ENCODE measurements at regions not wholly inside any gene's neighbourhood (a gene's known extent, or its start where the extent isn't known, plus 50 kb on each side); places are given as distances from the start of the nearest gene placed in this dataset.

DNA sequence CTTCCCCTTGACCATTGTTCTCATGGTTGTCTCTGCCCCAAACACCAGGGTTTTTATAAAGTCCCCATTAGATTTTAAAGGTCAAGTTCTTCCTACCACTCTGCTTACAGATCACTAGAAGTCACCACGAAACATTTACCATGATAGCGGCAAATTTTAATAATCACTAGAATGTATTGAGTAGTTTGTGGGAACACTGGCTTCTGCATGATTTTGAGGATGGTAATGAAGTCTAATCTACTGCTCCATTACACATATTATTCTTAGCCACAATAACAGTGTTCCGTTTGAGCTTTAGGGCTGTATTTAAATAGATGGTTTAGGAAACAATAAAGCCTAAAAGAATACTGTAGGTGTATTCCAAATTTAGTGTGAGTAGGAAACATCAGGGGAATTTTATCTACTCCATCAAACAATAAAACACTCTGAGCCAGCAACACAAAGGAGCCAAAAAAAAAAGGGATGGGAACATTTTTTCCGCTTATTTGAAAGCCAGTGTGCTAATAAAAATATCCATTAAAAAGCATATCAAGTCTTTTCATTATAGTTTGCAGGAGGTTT lies 49.7 kb downstream of the KLF12 start:
- no peak for DNase-seq

DNA sequence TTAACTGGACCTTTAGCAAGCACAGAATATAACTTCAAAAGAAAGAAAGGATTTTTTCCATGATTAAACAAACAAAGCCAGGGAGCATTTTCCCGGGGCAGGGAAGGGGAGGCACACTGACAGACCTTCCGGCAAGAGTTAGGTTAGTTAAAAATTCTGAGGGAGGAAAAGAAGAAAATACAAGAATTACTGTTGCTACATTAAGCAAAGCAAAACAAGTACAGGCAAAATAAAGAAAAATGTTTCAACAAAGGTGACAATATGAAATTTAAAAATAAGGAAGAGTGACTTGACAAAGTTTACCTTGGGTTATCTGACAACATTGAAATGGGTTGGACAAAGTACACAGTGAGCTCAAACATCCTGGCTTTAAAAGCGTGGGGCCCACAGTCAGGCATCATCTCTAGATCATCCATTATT lies 51.5 kb downstream of the KLF12 start:
- DNase-seq: no peak

DNA sequence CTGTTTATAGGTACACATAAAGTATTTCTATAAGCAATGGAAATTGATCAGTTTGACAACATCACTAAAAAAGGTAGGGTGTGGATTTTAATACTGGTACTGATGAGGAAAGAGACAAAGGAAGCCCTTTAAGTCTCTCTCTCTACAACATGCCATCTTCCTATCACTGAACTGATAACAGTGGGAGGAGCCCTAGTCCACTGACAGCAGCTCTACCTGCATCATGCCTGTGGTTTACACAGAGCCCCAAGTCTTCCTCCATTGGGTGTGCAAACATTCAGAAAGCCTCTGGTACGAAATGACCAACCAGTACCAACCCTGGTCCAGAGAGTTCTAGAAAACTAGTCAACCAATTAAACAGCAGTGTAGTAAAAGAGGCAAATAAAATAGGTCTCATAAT lies 53.4 kb downstream of the KLF12 start:
- no peak for DNase-seq

DNA sequence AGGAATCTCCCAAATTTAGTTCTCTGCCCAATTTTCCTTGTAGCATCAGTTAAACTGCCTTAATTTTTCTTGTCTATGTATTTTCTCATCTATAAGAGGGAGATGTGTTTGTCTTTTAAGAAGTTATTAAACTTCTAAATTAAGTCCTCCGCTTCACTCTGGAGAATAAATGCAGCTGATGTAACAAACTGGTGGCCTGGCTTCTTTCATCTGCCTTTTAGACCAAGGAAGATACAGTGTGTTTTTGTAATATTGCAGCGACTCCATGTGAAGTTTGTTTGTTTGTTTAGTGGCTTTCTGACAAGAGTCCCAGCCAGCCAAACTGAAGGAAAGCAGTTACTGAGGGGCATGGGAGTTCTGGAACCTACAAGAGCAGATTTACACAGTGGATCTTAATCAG lies 56.4 kb downstream of the KLF12 start:
- DNase-seq: no peak

DNA sequence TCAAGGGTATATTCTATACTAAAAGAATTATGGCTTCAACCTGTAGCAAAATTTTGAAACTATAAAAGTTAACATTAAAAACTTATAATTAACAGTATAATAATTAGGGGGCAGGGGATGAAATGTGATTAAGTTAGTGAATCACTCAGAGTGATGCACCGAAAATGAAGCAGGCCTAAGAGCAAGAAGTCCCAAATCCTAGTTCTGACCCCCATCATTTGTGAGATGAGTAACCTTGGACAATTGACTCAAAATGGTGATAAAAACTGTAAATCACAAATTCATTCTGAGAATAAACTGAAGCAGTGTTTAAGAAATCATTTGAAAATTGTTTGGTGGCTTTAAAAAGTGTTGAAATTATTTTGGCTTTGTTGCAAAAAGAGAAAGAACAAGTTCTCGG lies 56.8 kb downstream of the KLF12 start:
- DNase-seq: no peak

DNA sequence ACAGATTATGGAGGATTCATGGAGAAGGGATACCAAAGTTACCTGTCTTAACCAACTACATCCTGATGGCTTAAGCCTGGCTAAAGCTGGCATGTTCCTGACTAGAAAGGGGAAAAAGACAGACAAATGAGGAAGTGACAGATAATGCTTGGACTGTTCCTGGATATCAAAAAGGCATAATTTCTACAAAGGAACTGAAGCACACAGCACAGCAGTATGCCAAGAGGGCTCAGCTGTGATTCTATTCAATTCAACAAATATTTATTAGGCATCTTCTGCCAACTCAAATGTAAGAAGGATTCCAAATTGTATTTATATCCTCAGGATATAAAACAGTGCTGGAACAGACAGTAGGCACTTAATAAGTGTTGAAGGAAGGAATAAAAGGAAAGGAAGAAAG lies 59.5 kb downstream of the KLF12 start:
- no peak for DNase-seq

DNA sequence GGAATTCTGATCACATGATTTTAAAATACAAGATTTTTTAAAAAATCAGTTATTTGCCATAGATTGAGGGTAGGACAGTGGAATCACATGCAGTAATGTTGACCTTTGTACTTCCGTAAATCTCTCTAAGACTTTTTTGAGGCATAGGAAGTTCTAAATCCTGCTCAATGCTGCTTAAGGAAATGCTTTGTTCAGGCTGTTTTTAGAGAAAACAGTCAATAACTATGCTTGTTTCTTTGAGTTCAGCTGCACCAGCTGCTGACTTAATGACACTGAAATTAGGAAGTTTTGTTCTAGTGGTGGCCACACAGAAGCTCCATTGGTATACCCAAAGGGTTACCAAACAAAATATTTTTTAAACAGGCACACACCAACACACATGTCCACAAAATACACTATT lies 60.9 kb downstream of the KLF12 start:
- no peak for DNase-seq

DNA sequence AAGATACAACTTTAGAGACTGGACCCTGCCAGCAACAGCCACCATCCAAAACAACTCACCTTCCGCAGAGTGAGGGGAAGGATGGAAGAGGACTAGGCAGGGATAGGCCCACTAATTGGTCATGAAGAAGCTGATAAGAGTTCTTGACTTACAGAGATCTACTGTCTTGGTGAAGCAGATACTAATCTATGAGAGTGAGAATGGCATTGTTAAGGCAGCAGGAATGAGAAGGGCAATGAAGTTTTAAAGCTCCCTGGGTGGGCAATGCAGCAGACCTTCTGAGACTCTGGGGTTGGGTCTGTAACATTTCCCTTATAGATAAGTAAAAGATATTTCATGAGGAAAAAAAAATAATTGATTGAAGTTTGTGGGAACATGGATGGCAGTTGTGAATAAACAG lies 63.7 kb downstream of the KLF12 start:
- DNase-seq: no peak

DNA sequence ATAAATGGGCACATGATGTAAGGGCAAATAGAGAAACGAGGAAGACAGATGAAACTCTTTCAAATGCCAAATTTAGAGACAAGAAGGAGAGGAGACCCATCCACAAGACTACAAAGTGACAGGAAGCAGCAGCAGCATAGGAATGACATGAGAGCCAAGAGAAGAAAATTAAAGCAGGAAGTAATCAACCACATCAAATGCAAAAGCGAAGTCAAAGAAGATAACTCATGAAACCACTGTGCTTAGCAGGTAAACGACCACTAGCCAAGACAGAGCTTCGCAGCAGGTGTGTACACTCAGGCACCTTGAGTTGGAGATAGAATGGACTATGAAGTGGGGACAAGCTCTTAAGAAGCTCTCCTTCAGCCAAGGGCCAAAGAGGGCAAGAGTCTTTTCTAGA lies 64.1 kb downstream of the KLF12 start:
- peak; percentile 20 for DNase-seq

DNA sequence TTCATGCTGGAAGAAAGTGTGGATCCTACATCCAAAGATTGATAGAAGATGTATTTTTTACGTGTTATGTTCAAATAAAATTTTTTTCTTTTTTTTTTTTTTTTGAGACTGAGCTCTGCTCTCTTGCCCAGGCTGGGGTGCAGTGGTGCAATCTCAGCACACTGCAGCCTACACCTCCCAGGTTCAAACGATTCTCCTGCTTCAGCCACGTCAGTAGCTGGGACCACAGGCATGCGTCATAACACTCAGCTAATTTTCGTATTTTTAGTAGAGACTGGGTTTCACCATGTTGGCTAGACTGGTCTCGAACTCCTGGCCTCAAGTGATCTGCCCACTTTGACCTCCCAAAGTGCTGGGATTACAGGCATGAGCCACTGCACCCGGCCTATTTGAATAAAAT lies 65.7 kb downstream of the KLF12 start:
- DNase-seq: no peak

DNA sequence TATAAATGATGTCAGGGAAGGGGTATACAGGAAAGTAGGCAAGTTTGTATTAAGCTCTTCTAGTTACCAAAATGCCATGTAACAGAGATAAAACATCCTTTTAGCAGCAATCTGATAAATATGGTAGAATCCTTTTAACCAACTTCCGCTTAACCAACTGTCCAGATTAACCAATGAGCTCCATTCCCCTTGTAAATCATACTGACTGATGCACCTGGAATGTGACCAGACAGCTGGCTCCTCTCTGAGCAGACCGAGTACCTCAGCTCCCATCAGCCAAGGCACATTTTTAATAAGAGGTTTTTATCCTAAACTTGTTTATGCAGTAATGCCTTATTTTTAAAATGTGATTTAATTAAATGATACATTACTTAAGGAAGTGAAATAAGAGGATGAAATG lies 66.4 kb downstream of the KLF12 start:
- DNase-seq: no peak

DNA sequence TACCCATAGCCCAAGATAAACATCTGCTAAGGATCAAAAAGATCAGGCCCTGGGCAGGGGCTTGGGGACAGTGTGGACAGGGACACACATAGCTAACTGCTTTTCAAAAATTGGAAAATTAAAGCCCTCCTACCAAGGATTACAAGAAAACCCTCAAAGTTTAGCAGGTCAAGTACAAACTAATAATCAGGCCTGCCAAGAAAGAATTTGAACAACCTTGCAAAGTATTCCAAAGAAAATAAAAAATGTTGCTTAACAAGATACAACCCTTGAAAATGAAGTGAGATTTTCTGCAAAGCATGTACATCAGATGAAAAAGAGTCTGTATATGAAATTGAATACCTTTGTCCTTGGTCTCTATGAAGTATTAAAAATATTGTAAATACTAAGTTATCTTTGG lies 67.3 kb downstream of the KLF12 start:
- DNase-seq: no peak

DNA sequence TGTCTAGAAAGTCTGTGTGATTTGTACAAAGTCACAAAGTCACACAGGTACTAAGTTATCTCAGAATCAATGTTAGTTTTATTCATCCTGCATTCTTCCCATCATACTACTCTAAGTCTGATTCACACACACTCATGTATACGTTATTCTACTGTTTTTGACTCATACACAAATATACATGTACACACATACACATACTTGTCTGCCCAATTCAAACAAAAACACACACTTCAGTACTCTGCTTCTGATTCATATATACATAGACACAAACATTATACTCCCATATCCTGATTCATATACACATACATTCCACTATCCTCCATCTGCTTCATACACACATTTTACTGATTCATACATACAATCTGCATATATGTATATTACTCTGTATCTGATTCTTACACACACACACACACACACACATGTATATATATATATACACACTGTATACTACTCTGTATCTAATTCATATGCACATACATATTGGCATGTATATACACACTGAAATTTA lies 69.3 kb downstream of the KLF12 start:
- DNase-seq: no peak

DNA sequence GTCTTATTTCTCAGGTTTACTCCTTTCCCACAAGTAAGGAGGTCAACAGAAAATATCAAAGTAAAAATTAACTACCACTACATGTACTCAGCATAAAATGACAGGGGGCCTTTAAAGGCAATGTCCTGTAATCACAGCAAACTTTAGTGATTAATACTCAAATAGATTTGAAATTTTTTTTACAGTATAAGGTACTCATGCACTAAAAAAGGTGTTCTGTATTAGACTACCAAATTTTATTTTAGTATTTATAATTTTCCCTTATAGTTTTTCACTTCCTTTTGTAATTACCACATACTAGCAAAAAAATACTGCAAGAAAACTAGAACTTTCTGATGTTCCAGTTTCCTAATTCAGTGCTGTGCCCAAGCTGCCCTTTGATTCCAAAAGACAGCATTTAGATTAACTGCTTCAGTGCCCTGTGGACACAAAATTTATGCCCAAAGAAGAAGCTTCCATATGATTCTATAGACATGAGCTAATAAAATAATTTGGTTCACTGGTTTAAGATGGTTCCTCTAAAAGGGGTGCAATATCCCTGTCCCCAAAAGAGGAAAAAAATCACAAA lies 70.6 kb downstream of the KLF12 start:
- DNase-seq: no peak

DNA sequence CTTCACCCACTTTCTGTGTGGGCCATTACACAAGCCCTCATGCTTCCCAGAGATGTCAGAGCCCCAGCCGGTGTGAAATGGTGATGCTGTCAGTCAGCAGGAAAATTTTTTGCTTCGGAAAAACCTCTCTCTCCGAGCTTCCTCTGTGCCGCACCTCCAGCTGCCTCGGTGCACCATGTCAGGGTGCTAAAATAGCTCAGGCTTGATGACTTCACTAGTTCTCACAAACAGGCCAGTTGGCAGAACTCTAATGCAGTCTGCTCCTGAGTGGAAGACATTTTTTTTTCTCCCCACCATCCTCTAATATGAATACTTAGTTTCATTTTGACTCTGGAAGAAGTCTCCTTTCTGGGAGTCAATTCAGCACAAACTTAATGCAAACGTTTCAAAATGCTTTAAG lies 71.3 kb downstream of the KLF12 start:
- peak; percentile 70 for DNase-seq

DNA sequence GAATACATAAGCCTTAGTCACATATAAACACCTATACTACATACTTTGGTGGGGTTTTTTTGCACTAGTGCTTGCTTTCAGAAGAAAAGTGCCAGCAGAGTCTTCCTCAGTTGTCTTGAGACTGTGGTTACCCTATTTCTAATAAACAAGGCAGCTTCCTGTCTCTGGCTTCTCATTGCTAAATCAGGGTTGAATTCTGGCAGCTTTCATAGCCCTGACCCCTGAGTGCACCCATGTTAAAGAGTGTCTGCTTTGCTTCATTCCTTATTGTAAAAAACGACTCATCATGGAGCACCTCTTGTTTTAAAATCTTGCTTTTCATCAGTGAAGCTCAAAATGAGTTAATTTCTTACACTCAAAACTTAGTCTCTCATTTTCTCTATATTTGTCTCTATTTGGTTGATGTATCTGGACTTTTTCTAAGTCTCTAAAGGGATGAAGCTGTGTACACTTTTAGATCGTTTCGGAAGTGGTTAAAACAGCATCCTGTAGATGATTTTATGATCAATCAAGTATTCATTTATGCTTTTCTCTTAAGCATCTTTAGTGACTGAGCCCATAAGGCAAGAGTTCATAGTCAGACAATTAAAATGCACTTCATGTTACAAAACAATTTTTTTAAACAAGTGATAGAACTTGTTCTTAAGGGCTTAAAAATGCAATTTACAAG lies 72.1 kb downstream of the KLF12 start:
- peak; percentile 26 for DNase-seq

DNA sequence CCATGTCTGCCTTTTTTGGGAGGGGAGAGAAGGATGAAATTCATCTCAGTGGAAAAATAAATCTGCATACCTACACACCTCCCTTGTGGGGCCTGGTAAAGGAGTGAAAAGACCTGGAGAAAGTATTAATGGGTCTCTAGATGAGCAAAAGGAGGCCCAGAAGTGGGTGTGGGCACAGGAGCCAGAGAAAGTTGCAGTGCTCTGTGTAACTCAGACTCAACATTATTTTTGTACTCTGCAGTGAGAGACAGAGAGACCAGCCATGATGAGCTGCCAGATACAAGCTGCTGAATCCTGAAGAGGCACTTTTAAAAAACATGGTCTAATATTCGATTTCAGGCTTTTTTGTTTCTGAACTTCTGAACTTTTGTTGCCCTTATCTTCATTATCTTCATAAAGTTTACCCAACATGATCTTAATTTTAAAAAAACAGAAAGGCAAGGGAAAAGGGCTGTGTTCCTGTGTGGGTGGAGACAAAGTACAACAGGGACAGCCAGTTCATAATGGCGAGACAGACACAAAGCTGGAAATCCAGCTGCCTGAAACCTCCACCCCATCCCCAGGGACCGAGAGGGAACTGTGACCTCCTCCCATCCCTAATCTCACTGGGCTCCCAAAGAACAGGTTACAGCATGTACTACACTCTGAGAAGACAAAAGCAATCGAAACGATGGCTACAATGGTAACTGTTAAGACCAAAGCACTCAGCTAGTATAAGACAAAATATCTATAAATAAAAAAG lies 77.2 kb downstream of the KLF12 start:
- no peak for DNase-seq

DNA sequence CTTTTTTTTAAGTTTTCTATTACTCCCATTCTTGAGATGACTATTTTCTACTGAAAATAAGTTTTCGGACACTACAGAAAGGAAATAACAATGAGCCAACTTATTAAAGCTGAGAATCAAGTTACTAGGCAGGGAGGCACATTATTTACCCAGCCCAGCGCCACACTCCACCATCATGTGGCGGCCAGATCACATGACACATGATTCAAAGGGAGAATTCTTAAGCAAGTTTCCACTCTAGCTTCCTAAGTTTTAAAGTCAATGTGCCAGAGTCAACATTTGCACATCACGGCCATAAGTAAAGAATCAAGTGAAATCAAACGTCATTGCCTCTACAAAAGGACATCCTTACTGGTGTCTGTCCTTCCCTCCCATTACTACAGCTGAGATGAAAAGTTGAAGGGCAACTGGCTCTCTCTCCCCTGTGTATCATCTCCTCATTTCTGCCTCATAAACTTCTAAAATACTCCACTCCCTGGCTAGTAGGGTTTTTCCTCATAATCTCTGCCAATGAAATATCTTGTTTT lies 81.7 kb downstream of the KLF12 start:
- peak; percentile 18 for DNase-seq

DNA sequence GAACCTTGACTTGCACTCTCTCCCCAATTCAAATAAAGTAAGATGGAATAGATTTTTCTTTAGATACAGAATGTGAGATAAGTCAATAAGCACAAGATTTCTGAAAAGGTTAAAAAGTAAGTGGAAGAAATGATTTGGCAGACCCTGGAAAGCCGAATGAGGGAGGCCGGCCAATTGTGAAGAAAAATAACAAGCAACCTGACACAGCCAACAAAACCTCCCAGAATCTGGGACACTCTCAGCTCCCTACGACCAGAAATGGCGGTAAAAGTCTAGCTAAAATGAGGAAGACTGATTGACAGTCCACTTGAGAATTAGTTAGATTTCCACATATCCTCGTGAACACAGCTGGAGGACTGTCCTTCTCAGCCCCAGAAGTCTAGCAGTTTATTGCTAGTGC lies 85.4 kb downstream of the KLF12 start:
- no peak for DNase-seq

DNA sequence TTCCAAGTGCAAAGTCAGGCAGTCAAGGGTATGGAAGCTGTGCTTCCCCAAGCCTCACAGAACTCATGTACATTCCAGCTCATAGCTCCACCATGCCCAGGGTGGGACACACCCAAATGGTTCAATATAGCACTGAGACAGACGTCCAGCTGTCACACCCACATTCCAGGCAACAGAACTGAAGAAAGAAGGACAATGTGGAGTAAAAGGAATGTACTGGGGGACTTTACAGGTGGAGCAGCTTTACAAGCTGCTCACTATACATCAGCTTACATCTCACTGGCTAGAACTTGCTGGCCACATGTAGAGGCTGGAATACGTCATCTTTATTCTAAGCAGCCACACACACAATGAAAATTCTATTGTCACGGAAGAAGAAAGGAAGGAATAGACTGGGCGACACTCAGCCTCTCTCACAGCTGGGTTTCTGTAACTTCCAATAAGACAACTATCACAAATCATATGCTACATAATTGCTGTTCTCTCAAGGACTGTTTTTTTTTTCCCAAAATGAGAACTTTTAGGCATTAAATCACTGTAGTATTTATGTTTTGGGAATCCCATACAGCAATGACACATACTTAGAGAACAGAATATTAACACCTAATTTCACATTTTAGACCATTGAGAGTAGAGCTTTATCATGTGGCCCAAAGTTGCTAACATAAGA lies 86.1 kb downstream of the KLF12 start:
- no peak for DNase-seq

DNA sequence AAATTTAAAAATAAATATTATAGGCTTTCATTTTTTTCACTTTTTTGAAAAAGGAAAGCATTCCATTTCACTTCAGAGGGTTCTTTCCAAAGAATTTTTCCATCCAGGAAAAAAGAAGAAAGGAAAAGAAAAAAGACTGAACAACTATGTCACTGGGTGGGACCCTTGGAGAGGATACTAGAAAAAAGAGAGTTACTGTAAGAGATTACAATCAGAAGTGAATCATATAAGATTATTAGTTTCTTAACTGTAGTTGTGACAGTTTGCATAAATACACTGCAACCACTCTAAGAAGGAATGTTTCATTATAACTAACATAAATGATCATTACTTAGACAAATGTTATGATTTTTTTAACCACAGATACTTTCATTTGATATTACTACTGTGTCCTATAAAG lies 87.8 kb downstream of the KLF12 start:
- DNase-seq: no peak

DNA sequence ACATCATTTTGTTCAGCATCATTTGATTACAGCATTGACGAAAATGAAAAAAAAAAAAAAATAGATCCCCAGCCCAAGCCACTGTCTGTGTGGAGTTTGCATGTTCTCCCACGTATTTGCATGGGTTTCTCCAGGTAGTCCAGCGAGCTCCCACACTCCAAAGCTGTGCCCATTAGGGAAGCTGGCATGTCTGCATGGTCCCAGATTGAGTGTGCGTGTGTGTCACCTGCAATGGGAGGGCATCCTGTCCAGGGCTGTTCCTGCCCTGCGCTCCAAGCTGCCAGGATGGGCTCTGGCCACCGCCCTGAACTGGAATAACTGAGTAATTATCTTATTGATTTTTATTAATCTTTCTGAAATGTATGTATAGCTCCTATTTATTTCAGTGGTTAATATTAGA lies 88.6 kb downstream of the KLF12 start:
- no peak for DNase-seq

DNA sequence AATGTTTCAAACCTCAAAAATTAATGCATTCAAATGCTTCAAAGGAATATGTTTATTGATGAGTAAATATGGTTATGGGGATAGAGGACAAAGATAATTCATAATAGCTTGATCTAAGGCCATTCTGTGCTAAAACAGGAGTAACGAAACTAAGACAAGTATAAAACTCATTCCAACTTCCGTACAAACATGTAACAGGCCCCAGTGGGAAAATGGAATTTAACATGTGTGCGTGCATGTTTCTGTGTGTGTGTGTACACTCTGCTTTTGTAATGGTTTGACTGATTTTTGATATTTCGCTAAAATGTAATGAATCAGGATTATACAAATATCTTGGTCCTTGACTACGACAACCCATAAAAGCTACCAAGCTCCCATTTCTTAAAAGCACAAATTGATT lies 91.0 kb downstream of the KLF12 start:
- no peak for DNase-seq

Measured in activated CD4-positive, alpha-beta T cell treated with anti-CD3 and anti-CD28 coated beads, Interleukin-2, Interleukin-6, amounts not matched to agents 100 ng/mL and 50 ng/mL, durations not matched to agents 16 hours and 8 hours (primary cell).